Tibial nerve (tissue), 3 donors: ENCODE measurements at regions not wholly inside any gene's neighbourhood (a gene's known extent, or its start where the extent isn't known, plus 50 kb on each side); places are given as distances from the start of the nearest gene placed in this dataset.

ENCODE experiments used
- CTCF ChIP-seq, 5 experiments: fragments of 200-600 bp in 3 of 5; fragments of 450-650 bp in 2 of 5; sonication (generic) in 3 of 5; IDR thresholded peaks; one replicate each; pipeline ENCODE4 v1.5.1; 2016 to 2019; ENCODE audit warnings: antibody characterized with exemption in 5 of 5, mild to moderate bottlenecking in 3 of 5, moderate library complexity in 2 of 5
- POLR2A ChIP-seq, 2 donors: fragments of 450-650 bp; IDR thresholded peaks; one replicate each; pipeline ENCODE4 v1.6.1; 2017; ENCODE audit warnings: antibody characterized with exemption in 2 of 2, mild to moderate bottlenecking in 2 of 2, moderate library complexity in 2 of 2

- no peak for TF ChIP-seq CTCF (IDR thresholded peaks at IDR 0.05)
- no peak for TF ChIP-seq POLR2A (IDR thresholded peaks at IDR 0.05)
Observed at GRCh38 chr11:24093375-24093774, 403.5 kb upstream of the LUZP2 start.
